ENCODE measurements at regions not wholly inside any gene's neighbourhood (a gene's known extent, or its start where the extent isn't known, plus 50 kb on each side); places are given as distances from the start of the nearest gene placed in this dataset.

DNA sequence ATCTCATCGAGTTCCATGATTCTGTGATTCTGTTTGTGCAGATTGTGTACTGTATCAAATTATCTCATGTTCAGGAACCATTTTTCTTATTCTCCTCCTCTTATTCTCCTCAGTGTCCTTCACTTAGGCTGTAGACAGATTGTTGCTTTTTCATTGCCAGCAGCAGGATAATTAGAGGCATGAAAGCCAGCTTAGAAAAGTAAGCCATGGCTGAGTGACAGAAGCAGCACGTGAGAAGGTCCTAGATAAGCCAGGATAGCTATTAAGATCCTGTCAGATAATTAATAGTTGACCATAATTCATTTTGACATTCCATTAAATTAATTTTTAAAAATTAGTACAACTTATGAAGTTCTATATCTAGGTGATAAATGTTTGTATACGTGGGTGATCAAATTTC lies 60.8 kb upstream of the PRKACB start:
- H3K9me3 ChIP-seq: no peaks in the 10 kb centered on the region
- H3K27me3 ChIP-seq: peaks cover 0 to 7% of the 10 kb centered on the region in 2 donors
- peaks cover 0 to 9% of the 10 kb centered on the region in 2 donors for H3K4me1 ChIP-seq
- TF ChIP-seq, protein P1, sequence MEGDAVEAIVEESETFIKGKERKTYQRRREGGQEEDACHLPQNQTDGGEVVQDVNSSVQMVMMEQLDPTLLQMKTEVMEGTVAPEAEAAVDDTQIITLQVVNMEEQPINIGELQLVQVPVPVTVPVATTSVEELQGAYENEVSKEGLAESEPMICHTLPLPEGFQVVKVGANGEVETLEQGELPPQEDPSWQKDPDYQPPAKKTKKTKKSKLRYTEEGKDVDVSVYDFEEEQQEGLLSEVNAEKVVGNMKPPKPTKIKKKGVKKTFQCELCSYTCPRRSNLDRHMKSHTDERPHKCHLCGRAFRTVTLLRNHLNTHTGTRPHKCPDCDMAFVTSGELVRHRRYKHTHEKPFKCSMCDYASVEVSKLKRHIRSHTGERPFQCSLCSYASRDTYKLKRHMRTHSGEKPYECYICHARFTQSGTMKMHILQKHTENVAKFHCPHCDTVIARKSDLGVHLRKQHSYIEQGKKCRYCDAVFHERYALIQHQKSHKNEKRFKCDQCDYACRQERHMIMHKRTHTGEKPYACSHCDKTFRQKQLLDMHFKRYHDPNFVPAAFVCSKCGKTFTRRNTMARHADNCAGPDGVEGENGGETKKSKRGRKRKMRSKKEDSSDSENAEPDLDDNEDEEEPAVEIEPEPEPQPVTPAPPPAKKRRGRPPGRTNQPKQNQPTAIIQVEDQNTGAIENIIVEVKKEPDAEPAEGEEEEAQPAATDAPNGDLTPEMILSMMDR (IDR thresholded peaks at IDR 0.05): no peak
- H3K4me3 ChIP-seq: no peak overlapping the region
- no peaks in the 10 kb centered on the region for H3K36me3 ChIP-seq
- DNase-seq (no peak), ATAC-seq (no peak)
- intact Hi-C loops (cut with DNase I): no loop called here
- no peak overlapping the region for H3K27ac ChIP-seq

DNA sequence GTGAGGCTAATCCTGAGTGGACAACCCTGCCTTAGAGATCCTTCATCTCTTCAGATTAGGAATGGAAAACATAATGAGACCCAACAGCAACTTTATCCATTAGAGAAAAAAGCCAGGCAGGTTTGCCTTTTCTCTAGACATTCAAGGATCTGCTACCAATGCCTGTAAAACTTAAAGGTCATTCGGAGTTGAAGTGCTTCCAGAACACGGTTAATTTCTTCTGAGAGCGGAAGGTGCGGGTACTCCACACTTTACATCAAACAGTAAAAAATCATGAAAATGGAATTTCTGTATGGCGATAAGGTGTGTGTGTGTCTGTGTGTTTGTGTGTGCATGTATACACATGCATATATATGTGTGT lies 65.2 kb upstream of the PRKACB start:
- no peak for ATAC-seq
- Histone ChIP-seq H3K4me3 (peak overlapping the region; percentile 75 to 93), H3K4me1 (peaks cover 0 to 21% of the 10 kb centered on the region in 2 donors), H3K9me3 (no peaks in the 10 kb centered on the region), H3K36me3 (no peaks in the 10 kb centered on the region), H3K27ac (no peak overlapping the region), H3K27me3 (peaks cover 0 to 19% of the 10 kb centered on the region in 2 donors)
- DNase-seq: peak in 1 of 4 donors; percentile 28
- intact Hi-C loops (cut with DNase I): no loop called here
- TF ChIP-seq, protein P1 (IDR thresholded peaks at IDR 0.05): no peak

DNA sequence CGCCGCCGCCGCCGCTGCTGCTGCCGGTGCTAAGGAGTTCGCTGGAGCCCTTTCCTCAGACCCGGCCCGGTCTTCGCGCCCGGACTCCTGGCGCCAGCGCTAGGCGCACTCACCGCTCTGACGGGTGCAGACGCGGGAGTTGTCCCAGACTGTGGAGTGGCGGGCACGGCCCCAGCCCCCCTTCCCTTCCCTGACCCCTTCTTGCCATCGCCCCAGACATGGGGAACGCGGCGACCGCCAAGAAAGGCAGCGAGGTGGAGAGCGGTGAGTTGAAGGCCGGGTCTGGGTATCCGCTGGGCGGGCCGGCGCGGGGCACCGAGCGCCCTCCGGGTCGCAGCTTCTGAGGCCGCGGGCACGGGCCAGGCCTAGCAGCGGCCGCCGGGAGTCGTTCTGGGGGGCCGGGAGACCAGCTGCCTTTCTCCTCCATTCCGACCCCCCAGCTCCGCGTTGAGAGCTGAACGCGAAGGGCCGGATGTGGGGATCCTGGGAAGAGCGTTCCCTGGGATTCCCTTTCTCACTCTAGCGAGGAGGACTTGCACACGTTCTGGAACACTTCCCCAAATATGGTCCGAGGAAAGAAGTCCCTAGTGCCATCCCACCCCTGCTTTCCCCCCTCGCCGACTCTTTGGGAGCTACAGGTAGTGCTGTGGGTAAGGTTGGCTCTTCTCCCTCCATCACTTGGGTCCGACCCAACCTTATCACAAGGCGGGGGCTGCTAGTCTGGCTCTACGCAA lies 65.8 kb upstream of the PRKACB start:
- Histone ChIP-seq H3K36me3 (no peaks in the 10 kb centered on the region), H3K9me3 (no peaks in the 10 kb centered on the region), H3K4me1 (peaks cover 0 to 21% of the 10 kb centered on the region in 2 donors), H3K27ac (peak overlapping the region; percentile 78 to 83), H3K4me3 (peak overlapping the region; percentile 75 to 93), H3K27me3 (peaks cover 0 to 19% of the 10 kb centered on the region in 2 donors)
- TF ChIP-seq, protein P1 (IDR thresholded peaks at IDR 0.05): no peak
- peak; percentile 33 to 83 (median 51) for DNase-seq
- intact Hi-C loops (cut with DNase I): no loop called here
- ATAC-seq: peak; percentile 66

DNA sequence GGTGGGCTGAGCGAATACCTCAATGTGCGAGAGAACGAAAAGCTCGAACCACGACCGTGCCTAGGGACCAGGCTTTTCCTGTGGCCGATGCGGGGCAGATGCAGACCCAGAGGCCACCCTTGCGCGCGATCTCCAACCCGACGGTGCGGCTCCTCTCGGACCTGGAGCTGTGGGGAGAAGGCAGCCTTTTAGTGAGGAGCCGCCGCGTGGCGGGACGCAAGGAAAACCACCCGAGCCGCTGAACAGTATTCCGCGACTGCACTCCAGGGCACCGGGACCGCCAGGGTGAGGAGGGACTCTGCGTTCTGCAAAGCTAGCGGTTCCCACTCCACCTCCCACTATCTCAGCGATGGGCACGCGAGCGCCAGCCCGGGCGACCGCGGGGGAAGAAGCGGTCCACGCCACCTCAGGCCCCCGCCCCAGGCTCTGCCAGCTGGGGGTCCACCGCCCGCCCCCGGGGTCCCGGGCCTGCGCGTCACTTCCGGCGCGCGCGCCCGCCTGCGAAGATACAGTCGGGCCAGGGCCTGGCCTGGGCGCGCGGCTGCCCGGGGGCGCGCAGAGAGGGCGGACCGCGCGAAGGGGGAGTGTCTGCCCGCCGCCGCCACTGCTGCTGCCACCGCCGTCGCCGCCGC lies 66.5 kb upstream of the PRKACB start:
- H3K9me3 ChIP-seq: no peaks in the 10 kb centered on the region
- peaks cover 0 to 21% of the 10 kb centered on the region in 2 donors for H3K4me1 ChIP-seq
- ATAC-seq: peak; percentile 99
- peak overlapping the region; percentile 75 to 93 for H3K4me3 ChIP-seq
- H3K27me3 ChIP-seq: peaks cover 0 to 19% of the 10 kb centered on the region in 2 donors
- peak overlapping the region; percentile 78 to 83 for H3K27ac ChIP-seq
- H3K36me3 ChIP-seq: no peaks in the 10 kb centered on the region
- peak; percentile 60 to 91 (median 85) for DNase-seq
- TF ChIP-seq, protein P1 (IDR thresholded peaks at IDR 0.05): no peak
- intact Hi-C loops (cut with DNase I): no loop called here

DNA sequence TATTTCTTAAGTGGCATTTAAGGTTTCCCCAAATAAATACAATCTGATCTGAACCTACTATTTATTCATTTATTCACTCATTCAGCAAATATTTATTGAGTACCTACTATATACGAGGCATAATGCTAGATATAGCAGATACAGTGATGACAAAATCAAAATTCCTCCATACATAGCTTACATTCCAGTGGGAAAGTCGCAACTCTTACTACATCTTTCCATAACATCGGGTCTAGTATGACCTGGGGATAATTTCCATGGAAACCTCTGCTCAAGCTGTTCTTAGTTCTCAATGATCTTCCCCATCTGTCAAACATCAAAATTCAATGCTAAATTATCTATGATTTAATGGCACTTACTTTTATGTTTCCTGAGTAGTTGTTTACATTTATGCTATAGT lies 70.8 kb upstream of the PRKACB start:
- peaks cover 0 to 13% of the 10 kb centered on the region in 2 donors for H3K9me3 ChIP-seq
- no peak overlapping the region for H3K27ac ChIP-seq
- TF ChIP-seq, protein P1 (IDR thresholded peaks at IDR 0.05): no peak
- ATAC-seq (no peak), DNase-seq (no peak)
- H3K27me3 ChIP-seq: peaks cover 0 to 11% of the 10 kb centered on the region in 2 donors
- intact Hi-C loops (cut with DNase I): no loop called here
- H3K4me1 ChIP-seq: peaks cover 0 to 11% of the 10 kb centered on the region in 2 donors
- H3K36me3 ChIP-seq: no peaks in the 10 kb centered on the region
- H3K4me3 ChIP-seq: no peak overlapping the region

Data from left lung (tissue), 4 donors.